ENCODE measurements at regions not wholly inside any gene's neighbourhood (a gene's known extent, or its start where the extent isn't known, plus 50 kb on each side); places are given as distances from the start of the nearest gene placed in this dataset.

DNA sequence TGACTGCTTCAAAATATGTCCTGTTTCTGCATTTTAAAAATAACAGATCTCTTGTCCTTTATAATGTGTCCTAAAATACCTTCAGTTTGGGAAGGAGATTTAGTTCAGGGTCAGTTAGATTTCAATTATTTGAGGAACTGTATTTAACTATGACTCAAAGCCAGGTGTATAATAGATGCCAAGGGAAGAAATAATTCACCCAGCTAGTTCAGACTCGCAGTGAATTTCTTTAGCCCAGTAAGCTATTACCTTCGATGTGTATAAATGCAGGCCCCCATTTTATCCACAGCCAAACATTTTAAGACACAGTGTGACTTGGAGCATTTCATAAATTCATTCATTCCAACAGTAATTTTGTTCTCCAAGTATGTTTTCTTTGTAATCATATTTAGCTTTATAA lies 458.0 kb downstream of the ZNF385D start:
- no peak overlapping the region for H2BK5ac ChIP-seq (ENCODE audit: low read depth, low read length)
- H2BK15ac ChIP-seq (ENCODE audit: low read length), result no peak overlapping the region
- no peaks in the 10 kb centered on the region for H3K4me1 ChIP-seq (replicated peaks in 1 of 4; ENCODE audit: control insufficient read depth in 3 of 4, insufficient read depth in 4 of 4, low read length in 3 of 4)
- DNase-seq (ENCODE audit: low read depth in 1 of 2, low spot score in 2 of 2) (no peak), FAIRE-seq (no peak)
- no peak overlapping the region for H4K5ac ChIP-seq (ENCODE audit: insufficient read length, low read depth, low read length)
- no peak overlapping the region for H3K23ac ChIP-seq (ENCODE audit: insufficient read length)
- H3K4me2 ChIP-seq (ENCODE audit: insufficient read depth in 1 of 2, low read depth in 2 of 2, low read length in 2 of 2), result no peak overlapping the region
- H3K79me2 ChIP-seq (ENCODE audit: control insufficient read depth in 1 of 2, insufficient read depth in 2 of 2, low read length in 2 of 2), result no peaks in the 10 kb centered on the region
- no peak overlapping the region for H3K9ac ChIP-seq (replicated peaks in 1 of 4; ENCODE audit: extremely low read depth in 1 of 4, low read depth in 3 of 4, low read length in 3 of 4)
- no peak for TF ChIP-seq POLR2A (IDR thresholded peaks at IDR 0.05; ENCODE audit: control extremely low read depth in 1 of 2, low read depth in 2 of 2, low read length in 2 of 2)
- no peak for TF ChIP-seq ATF3 (IDR thresholded peaks at IDR 0.05; ENCODE audit: insufficient read depth, low read depth, low read length)
- no peak for TF ChIP-seq EZH2 (IDR thresholded peaks at IDR 0.05; ENCODE audit: low read depth, low read length, severe bottlenecking)
- TF ChIP-seq GABPA (IDR thresholded peaks at IDR 0.05; ENCODE audit: borderline replicate concordance, insufficient read depth, low read length), result no peak
- TF ChIP-seq CREB1 (IDR thresholded peaks at IDR 0.05), result no peak
- TF ChIP-seq JUND (IDR thresholded peaks at IDR 0.05; ENCODE audit: low read length), result no peak
- TF ChIP-seq HDAC6 (IDR thresholded peaks at IDR 0.05; ENCODE audit: low read depth, low read length), result no peak
- no peak for TF ChIP-seq CBX5 (IDR thresholded peaks at IDR 0.05; ENCODE audit: low read depth, low read length)
- no peak for TF ChIP-seq SP2 (IDR thresholded peaks at IDR 0.05; ENCODE audit: low read length)
- no peak for TF ChIP-seq TCF12 (IDR thresholded peaks at IDR 0.05; ENCODE audit: low read depth, low read length)
- H3K56ac ChIP-seq (replicated peaks; ENCODE audit: insufficient read length, low read depth, low read length), result no peak overlapping the region
- H3K79me1 ChIP-seq (ENCODE audit: low read depth, low read length), result no peaks in the 10 kb centered on the region
- ChIA-PET POLR2A (ENCODE audit: partially characterized antibody) (no interaction called here), CTCF (ENCODE audit: partially characterized antibody) (interaction anchor here (0.6 to 1.6 kb wide), 3 partner anchors 17 to 276 kb away, joined by 3 read pairs; no protein-coding TSS in a partner anchor)
- H3K18ac ChIP-seq (ENCODE audit: extremely low read depth, low read length), result no peak overlapping the region
- no peak overlapping the region for H3K27ac ChIP-seq (ENCODE audit: low read depth, low read length)
- no peak overlapping the region for H2BK12ac ChIP-seq (ENCODE audit: low read depth, low read length)
- 89% methylated on average over 2 of the region's 2 CpGs; no CpG with 5 or more reads in 1 of the 2 experiments for WGBS, 2 experiments (ENCODE audit: extremely low coverage in 1 of 2, insufficient coverage in 1 of 2, insufficient read length in 1 of 2, insufficient replicate concordance in 2 of 2, low coverage in 1 of 2, low lambda C conversion rate in 2 of 2, missing lambda C conversion rate in 1 of 2)
- no peak overlapping the region for H4K8ac ChIP-seq (ENCODE audit: extremely low read depth, insufficient read depth, low read length)
- H2BK20ac ChIP-seq (ENCODE audit: low read length), result no peak overlapping the region
- no peaks in the 10 kb centered on the region for H3K9me3 ChIP-seq (ENCODE audit: insufficient read depth in 2 of 2, low read depth in 1 of 2, low read length in 1 of 2)
- no peaks in the 10 kb centered on the region for H4K20me1 ChIP-seq (replicated peaks in 1 of 2; ENCODE audit: control insufficient read depth in 1 of 2, insufficient read depth in 2 of 2, low read length in 2 of 2)
- no peak overlapping the region for H4K91ac ChIP-seq (replicated peaks; ENCODE audit: insufficient read length, low read length)
- H3K36me3 ChIP-seq (ENCODE audit: control insufficient read depth in 2 of 4, insufficient read depth in 4 of 4, low read length in 3 of 4), result no peaks in the 10 kb centered on the region
- H3K27me3 ChIP-seq (replicated peaks in 1 of 4; ENCODE audit: control insufficient read depth in 3 of 4, extremely low read depth in 1 of 4, insufficient read depth in 3 of 4, low read length in 3 of 4), result no peaks in the 10 kb centered on the region
- no peak overlapping the region for H2AK5ac ChIP-seq (ENCODE audit: low read depth, low read length)
- H3K4ac ChIP-seq (replicated peaks; ENCODE audit: insufficient read length, low read depth, low read length), result no peak overlapping the region
- no peak overlapping the region for H3K14ac ChIP-seq (ENCODE audit: insufficient read length)
- no peak overlapping the region for H2BK120ac ChIP-seq (replicated peaks; ENCODE audit: low read depth, low read length)
- no peaks in the 10 kb centered on the region; the same call in 1 of the 2 replicates for H3K23me2 ChIP-seq (ENCODE audit: low read depth, low read length)
- H2AFZ ChIP-seq (ENCODE audit: low read length), result no peak overlapping the region
- no peak overlapping the region for H3K4me3 ChIP-seq (ENCODE audit: extremely low read depth in 1 of 4, insufficient read depth in 2 of 4, low read depth in 3 of 4, low read length in 4 of 4)
